Mucosa of descending colon (tissue), 3 donors: ENCODE measurements at regions not wholly inside any gene's neighbourhood (a gene's known extent, or its start where the extent isn't known, plus 50 kb on each side); places are given as distances from the start of the nearest gene placed in this dataset.
"Not testable (repeated sequence)": the region's sequence is repeated elsewhere in the genome, so short reads cannot be mapped to it uniquely, and the experiment has no call there.

Experiments
- ATAC-seq: fragments of 200-7000 bp; cut with Tn5 transposase; one replicate; pipeline ENCODE4 v1.9.1; 2020; ENCODE audit warnings: mild to moderate bottlenecking, moderate library complexity
- DNase-seq, 3 donors: peaks; one replicate each; pipeline ENCODE4 v3.0.0-alpha.2; 2020
- H3K36me3 ChIP-seq: fragments of 200-600 bp; one replicate; pipeline ENCODE4 v1.8.0; 2021; ENCODE audit warnings: low read depth, mild to moderate bottlenecking
- H3K4me1 ChIP-seq: fragments of 200-600 bp; one replicate; pipeline ENCODE4 v1.8.0; 2021; ENCODE audit warnings: low read depth, mild to moderate bottlenecking
- H3K4me3 ChIP-seq: fragments of 200-600 bp; one replicate; pipeline ENCODE4 v1.8.0; 2021; ENCODE audit warnings: mild to moderate bottlenecking
- H3K9me3 ChIP-seq: fragments of 200-600 bp; one replicate; pipeline ENCODE4 v1.8.0; 2021; ENCODE audit warnings: mild to moderate bottlenecking
- intact Hi-C, 2 donors: fragments of 100-400 bp; cut with DNase I in 1 of 2; cut with micrococcal nuclease in 1 of 2; formaldehyde crosslinking; loops; one replicate each; pipeline versions ENCODE4 v1.11.0 to v1.11.1; 2022; cut with DNase I, micrococcal nuclease
- TF ChIP-seq, protein P1 (sequence below): fragments of 200-600 bp; IDR thresholded peaks from one replicate; pipeline ENCODE4 v1.8.0; 2022; ENCODE audit warnings: antibody characterized with exemption, mild to moderate bottlenecking
- donor health status: DM: no; HTN: no; CAD: no; lungs with moderate emphysema.
- donor health status: DM: no; HTN: no; CAD: no.
- donor health status: DM: no; HTN: yes; CAD: no.

DNA sequence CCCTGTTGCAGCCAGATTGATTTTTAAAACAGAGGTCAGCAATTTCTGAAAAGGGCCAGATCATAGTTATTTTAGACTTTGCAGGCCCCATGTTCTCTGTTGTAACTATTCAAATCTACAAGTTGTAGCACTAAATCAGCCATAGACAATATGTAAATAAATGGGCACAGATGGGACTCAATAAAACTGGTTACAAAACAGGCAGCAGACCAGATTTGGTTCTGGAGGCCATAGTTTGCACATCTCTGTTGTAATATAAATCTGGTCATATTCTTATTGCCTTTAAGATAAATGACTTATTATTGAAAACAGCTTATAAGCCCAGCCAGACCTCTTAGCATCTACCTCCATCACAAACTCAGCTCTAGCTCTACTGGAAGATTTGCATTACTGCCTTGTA, 114.0 kb upstream of the ARG1 start:
- ATAC-seq (no peak), DNase-seq (no peak)
- Histone ChIP-seq H3K36me3 (no peaks in the 10 kb centered on the region), H3K9me3 (no peaks in the 10 kb centered on the region), H3K4me3 (no peak overlapping the region), H3K4me1 (no peaks in the 10 kb centered on the region)
- intact Hi-C loops: no loop called here
- TF ChIP-seq, protein P1, sequence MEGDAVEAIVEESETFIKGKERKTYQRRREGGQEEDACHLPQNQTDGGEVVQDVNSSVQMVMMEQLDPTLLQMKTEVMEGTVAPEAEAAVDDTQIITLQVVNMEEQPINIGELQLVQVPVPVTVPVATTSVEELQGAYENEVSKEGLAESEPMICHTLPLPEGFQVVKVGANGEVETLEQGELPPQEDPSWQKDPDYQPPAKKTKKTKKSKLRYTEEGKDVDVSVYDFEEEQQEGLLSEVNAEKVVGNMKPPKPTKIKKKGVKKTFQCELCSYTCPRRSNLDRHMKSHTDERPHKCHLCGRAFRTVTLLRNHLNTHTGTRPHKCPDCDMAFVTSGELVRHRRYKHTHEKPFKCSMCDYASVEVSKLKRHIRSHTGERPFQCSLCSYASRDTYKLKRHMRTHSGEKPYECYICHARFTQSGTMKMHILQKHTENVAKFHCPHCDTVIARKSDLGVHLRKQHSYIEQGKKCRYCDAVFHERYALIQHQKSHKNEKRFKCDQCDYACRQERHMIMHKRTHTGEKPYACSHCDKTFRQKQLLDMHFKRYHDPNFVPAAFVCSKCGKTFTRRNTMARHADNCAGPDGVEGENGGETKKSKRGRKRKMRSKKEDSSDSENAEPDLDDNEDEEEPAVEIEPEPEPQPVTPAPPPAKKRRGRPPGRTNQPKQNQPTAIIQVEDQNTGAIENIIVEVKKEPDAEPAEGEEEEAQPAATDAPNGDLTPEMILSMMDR: no peak

DNA sequence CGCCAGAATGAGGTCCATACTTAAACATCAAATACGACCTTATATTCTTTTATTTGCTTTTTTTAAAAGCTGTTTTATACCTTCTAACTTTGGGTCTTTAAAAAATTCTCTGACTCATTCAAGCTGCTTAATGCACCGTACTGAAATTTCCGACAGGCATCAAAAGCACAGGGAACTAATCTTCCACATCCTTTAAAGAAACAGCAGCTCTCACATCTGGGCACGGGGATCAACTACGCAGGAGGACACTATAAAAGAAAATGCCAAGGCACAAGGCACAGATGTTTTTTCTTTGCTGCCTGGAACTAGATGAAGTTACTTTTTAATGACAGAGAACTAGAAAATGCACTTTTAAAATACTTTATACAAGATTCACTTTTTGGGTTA, 112.4 kb upstream of the ARG1 start:
- DNase-seq (no peak), ATAC-seq (no peak)
- Histone ChIP-seq H3K9me3 (no peaks in the 10 kb centered on the region), H3K36me3 (no peaks in the 10 kb centered on the region), H3K4me3 (no peak overlapping the region), H3K4me1 (no peaks in the 10 kb centered on the region)
- TF ChIP-seq, protein P1: no peak
- intact Hi-C loops: no loop called here

- Histone ChIP-seq H3K4me3 (no peak overlapping the region), H3K36me3 (no peaks in the 10 kb centered on the region), H3K4me1 (no peaks in the 10 kb centered on the region), H3K9me3 (no peaks in the 10 kb centered on the region)
- intact Hi-C loops: no loop called here
- TF ChIP-seq, protein P1: no peak
- DNase-seq (no peak), ATAC-seq (no peak)
Observed at GRCh38 chr6:131469130-131469529, 103.9 kb upstream of the ARG1 start.

DNA sequence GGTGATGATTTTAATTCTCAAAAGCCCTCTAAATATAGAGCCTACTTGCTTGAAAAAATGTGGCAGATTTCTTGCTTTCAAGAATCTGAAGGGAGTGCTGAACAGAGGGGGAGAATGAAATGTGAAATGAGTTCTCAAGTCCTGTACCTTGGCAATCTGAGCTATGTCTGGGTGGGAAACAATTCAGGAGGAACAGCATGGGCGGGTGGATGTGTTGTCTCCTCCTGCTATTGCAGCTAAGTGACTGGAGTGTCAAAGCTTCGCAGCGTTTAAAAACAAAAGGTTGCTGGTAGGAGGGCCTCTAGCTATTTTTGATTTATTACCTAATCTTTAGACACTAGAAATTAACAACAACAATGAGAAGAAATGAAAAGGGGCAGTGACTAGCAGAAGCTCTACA, 102.5 kb upstream of the ARG1 start:
- ATAC-seq: no peak
- TF ChIP-seq, protein P1: no peak
- Histone ChIP-seq H3K4me3 (no peak overlapping the region), H3K9me3 (peaks cover 7% of the 10 kb centered on the region), H3K36me3 (no peaks in the 10 kb centered on the region), H3K4me1 (no peaks in the 10 kb centered on the region)
- no peak for DNase-seq
- intact Hi-C loops: no loop called here

GRCh38 chr6:131471331-131471730, 101.7 kb upstream of the ARG1 start:
- TF ChIP-seq, protein P1: no peak
- Histone ChIP-seq H3K4me3 (no peak overlapping the region), H3K36me3 (no peaks in the 10 kb centered on the region), H3K4me1 (no peaks in the 10 kb centered on the region), H3K9me3 (peaks cover 7% of the 10 kb centered on the region)
- DNase-seq (no peak), ATAC-seq (no peak)
- intact Hi-C loops: no loop called here

DNA sequence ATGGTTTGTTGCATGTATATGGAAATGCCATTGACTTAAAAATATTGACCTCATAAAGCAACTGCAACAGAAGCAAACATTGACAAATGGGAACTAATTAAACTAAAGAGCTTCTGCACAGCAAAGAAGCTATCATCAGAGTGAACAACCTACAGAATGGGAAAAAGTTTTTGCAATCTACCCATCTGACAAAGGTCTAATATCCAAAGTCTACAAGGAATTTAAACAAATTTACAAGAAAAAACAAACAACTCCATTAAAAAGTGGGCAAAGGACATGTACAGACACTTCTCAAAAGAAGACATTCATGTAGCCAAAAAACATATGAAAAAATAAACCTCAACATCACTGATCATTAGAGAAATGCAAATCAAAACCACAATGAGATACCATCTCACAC, 99.7 kb upstream of the ARG1 start:
- H3K36me3 ChIP-seq, H3K9me3 ChIP-seq, H3K4me1 ChIP-seq, ATAC-seq, DNase-seq, H3K4me3 ChIP-seq, intact Hi-C loops: not testable (repeated sequence)
